Osteoblast (primary cell): ENCODE measurements at regions not wholly inside any gene's neighbourhood (a gene's known extent, or its start where the extent isn't known, plus 50 kb on each side); places are given as distances from the start of the nearest gene placed in this dataset.

Experiments used
- DNase-seq: peaks from one replicate; pipeline ENCODE4 v3.0.0; 2011; ENCODE audit warnings: low spot score, mixed read lengths; ENCODE audit not compliant: insufficient read length; ENCODE audit errors: missing footprints
- H2AFZ ChIP-seq: 2 replicates; pipeline ENCODE4 v1.6.0; 2011; ENCODE audit warnings: mild to moderate bottlenecking, low read length
- H3K27ac ChIP-seq: 2 replicates; pipeline ENCODE4 v1.5.1; 2011; ENCODE audit warnings: mild to moderate bottlenecking, low read depth, low read length, moderate library complexity
- H3K27me3 ChIP-seq: 2 replicates; pipeline ENCODE4 v1.6.0; 2012; ENCODE audit warnings: mild to moderate bottlenecking, control low read depth, inconsistent platforms, low read length, moderate library complexity; ENCODE audit not compliant: insufficient read depth
- H3K36me3 ChIP-seq: 2 replicates; pipeline ENCODE4 v1.5.1; 2011; ENCODE audit warnings: mild to moderate bottlenecking, low read length, control low read depth, moderate library complexity; ENCODE audit not compliant: insufficient read depth
- H3K4me1 ChIP-seq: 2 replicates; pipeline ENCODE4 v1.5.1; 2011; ENCODE audit warnings: mild to moderate bottlenecking, low read length, control low read depth, moderate library complexity; ENCODE audit not compliant: insufficient read depth
- H3K4me2 ChIP-seq: 2 replicates; pipeline ENCODE4 v1.6.0; 2011; ENCODE audit warnings: mild to moderate bottlenecking, low read length; ENCODE audit not compliant: insufficient read depth
- H3K4me3 ChIP-seq: fragments of 200-600 bp; sonication (generic); 3 replicates; pipeline ENCODE4 v1.5.1; 2012; ENCODE audit warnings: mild to moderate bottlenecking, low read length, inconsistent platforms; ENCODE audit not compliant: insufficient read depth
- H3K79me2 ChIP-seq: 2 replicates; pipeline ENCODE4 v1.6.0; 2012; ENCODE audit warnings: mild to moderate bottlenecking, low read length, control low read depth, inconsistent platforms; ENCODE audit not compliant: insufficient read depth
- H3K9me3 ChIP-seq: 2 replicates; pipeline ENCODE4 v1.5.1; 2011; ENCODE audit warnings: low read depth, low read length, control low read depth
- H4K20me1 ChIP-seq: 2 replicates; pipeline ENCODE4 v1.6.0; 2012; ENCODE audit warnings: mild to moderate bottlenecking, low read length, control low read depth; ENCODE audit not compliant: insufficient read depth
- TF ChIP-seq, protein P1 (sequence below): IDR thresholded peaks from 2 replicates; pipeline ENCODE4 v1.5.1; 2011; ENCODE audit warnings: mild to moderate bottlenecking, low read depth, low read length, moderate library complexity; ENCODE audit errors: extremely low read depth

DNA sequence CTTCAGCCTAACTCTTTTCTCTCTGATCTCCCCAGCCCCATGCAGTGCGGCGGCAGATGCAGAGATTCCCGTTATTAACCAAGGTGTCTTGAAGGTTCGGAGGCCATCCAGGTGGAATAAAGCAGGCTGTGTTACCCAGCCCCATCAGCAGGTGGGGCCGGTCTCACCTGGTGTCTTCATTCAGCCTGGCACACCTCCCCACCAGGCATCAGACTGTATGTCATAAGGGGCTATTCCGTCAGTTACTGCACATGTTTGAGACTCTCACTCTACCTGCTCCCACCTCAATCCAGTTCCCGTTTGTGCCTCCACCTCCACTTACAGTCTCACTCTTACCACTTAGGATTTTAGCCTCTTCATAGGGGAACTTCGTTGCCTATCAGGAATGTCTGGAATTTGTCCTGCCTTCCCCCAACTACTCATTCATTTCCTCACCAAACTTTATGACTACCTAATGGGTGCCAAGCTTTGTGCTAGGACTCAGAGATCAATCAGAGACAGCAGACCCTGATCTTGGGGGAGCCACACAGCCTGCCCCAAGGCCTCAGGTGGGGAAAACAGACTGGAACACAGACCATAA is 170.2 kb downstream of the PLPP3 start:
- Histone ChIP-seq H3K4me1 (peaks cover 26% of the 10 kb centered on the region), H4K20me1 (no peaks in the 10 kb centered on the region), H3K27me3 (no peaks in the 10 kb centered on the region), H2AFZ (no peak overlapping the region), H3K9me3 (no peaks in the 10 kb centered on the region), H3K4me3 (no peak overlapping the region), H3K79me2 (no peaks in the 10 kb centered on the region), H3K36me3 (no peaks in the 10 kb centered on the region), H3K4me2 (no peak overlapping the region), H3K27ac (no peak overlapping the region)
- TF ChIP-seq, protein P1, sequence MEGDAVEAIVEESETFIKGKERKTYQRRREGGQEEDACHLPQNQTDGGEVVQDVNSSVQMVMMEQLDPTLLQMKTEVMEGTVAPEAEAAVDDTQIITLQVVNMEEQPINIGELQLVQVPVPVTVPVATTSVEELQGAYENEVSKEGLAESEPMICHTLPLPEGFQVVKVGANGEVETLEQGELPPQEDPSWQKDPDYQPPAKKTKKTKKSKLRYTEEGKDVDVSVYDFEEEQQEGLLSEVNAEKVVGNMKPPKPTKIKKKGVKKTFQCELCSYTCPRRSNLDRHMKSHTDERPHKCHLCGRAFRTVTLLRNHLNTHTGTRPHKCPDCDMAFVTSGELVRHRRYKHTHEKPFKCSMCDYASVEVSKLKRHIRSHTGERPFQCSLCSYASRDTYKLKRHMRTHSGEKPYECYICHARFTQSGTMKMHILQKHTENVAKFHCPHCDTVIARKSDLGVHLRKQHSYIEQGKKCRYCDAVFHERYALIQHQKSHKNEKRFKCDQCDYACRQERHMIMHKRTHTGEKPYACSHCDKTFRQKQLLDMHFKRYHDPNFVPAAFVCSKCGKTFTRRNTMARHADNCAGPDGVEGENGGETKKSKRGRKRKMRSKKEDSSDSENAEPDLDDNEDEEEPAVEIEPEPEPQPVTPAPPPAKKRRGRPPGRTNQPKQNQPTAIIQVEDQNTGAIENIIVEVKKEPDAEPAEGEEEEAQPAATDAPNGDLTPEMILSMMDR: peak; percentile 11
- DNase-seq: peak; percentile 47

DNA sequence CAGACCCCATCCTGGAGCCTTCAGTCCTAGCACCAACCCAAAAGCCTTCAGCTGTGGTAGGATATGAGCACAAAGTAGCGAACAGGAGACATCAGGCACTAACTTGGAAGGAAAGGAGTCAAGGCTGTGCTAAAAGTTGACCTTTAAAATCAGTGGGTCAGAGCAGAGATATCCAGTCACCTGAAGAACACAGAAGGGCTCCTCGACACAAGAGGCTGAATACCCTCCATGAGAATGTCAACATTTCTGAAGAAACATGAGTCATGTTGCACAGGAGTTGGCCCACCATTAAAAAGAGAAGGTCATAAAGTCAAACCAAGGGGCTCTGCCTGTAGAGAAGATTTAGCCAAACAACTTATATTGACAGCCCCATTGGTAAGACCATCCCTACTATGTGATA is 172.5 kb downstream of the PLPP3 start:
- peaks cover 22% of the 10 kb centered on the region for H3K4me1 ChIP-seq
- no peaks in the 10 kb centered on the region for H3K9me3 ChIP-seq
- H3K4me2 ChIP-seq: no peak overlapping the region
- H3K4me3 ChIP-seq: no peak overlapping the region
- DNase-seq: no peak
- TF ChIP-seq, protein P1: no peak
- no peak overlapping the region for H2AFZ ChIP-seq
- no peaks in the 10 kb centered on the region for H3K36me3 ChIP-seq
- no peaks in the 10 kb centered on the region for H3K79me2 ChIP-seq
- H4K20me1 ChIP-seq: no peaks in the 10 kb centered on the region
- no peaks in the 10 kb centered on the region for H3K27me3 ChIP-seq
- H3K27ac ChIP-seq: no peak overlapping the region

DNA sequence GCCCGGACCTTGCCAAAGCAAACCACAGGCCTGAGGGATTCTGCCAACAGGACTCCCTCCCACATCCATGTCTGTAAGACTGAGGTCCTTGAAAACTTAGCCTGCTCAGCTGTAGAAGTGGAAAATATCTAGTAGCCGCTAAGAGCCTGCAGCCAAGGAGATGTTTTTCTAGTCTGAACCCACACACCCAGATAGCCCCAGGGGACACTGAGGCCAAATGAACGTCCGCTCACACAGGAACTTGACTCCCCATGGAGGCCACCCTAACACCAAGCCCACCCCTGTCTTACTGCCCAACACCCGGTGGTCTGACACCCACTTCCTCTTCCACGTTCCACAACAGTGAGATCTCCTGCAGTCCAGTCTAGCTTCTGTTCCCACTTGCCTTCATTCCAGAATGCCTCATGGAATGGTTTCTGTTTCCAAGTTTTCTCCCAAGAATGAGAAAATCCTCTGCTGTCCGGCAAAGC is 174.8 kb downstream of the PLPP3 start:
- H2AFZ ChIP-seq: peak overlapping the region; percentile 77
- no peaks in the 10 kb centered on the region for H4K20me1 ChIP-seq
- peaks cover 17% of the 10 kb centered on the region for H3K4me1 ChIP-seq
- no peaks in the 10 kb centered on the region for H3K36me3 ChIP-seq
- no peaks in the 10 kb centered on the region for H3K27me3 ChIP-seq
- peak overlapping the region; percentile 65 for H3K27ac ChIP-seq
- TF ChIP-seq, protein P1: no peak
- H3K4me3 ChIP-seq: peak overlapping the region; percentile 49
- peak overlapping the region; percentile 68 for H3K4me2 ChIP-seq
- H3K9me3 ChIP-seq: no peaks in the 10 kb centered on the region
- no peaks in the 10 kb centered on the region for H3K79me2 ChIP-seq
- peak; percentile 58 for DNase-seq

DNA sequence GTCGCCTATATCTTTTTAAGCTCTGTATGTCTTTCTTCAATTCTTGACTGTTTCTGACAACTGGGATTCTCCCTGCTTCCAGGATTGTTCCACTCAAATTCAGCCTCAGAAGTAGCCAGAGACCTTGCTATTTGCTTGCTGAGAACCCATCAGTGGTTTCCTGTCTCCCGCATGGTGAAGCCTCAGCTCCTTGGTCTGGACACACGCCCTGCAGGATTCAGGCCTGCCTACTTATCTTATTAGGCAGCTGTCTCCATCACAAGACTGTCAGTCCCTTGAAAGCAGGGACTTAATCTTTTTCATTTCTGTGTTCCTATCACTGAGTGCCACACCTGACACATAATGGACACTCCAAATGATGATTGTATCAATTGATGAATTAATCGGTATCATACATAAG is 175.3 kb downstream of the PLPP3 start:
- H3K4me2 ChIP-seq: peak overlapping the region; percentile 68
- H3K36me3 ChIP-seq: no peaks in the 10 kb centered on the region
- H3K9me3 ChIP-seq: no peaks in the 10 kb centered on the region
- H2AFZ ChIP-seq: no peak overlapping the region
- DNase-seq: no peak
- peak overlapping the region; percentile 49 for H3K4me3 ChIP-seq
- H3K4me1 ChIP-seq: peaks cover 17% of the 10 kb centered on the region
- H3K27me3 ChIP-seq: no peaks in the 10 kb centered on the region
- H3K27ac ChIP-seq: peak overlapping the region; percentile 65
- H4K20me1 ChIP-seq: no peaks in the 10 kb centered on the region
- no peaks in the 10 kb centered on the region for H3K79me2 ChIP-seq
- TF ChIP-seq, protein P1: no peak
